Vagina (tissue), 2 donors: ENCODE measurements at regions not wholly inside any gene's neighbourhood (a gene's known extent, or its start where the extent isn't known, plus 50 kb on each side); places are given as distances from the start of the nearest gene placed in this dataset.

Experiments
- CTCF ChIP-seq, 3 experiments: fragments of 450-650 bp in 2 of 3; fragments of 200-600 bp in 1 of 3; sonication (generic) in 1 of 3; IDR thresholded peaks; one replicate each; pipeline ENCODE4 v1.5.1; 2017 to 2019; ENCODE audit warnings: antibody characterized with exemption in 3 of 3, mild to moderate bottlenecking in 2 of 3, moderate library complexity in 2 of 3
- POLR2A ChIP-seq, 2 donors: fragments of 450-650 bp; IDR thresholded peaks; one replicate each; pipeline ENCODE4 v1.6.1; 2017; ENCODE audit warnings: antibody characterized with exemption in 2 of 2, mild to moderate bottlenecking in 2 of 2, moderate library complexity in 2 of 2
- POLR2AphosphoS5 ChIP-seq, 2 donors: sonication (generic); formaldehyde crosslinking; IDR thresholded peaks; one replicate each; pipeline ENCODE4 v1.9.0; 2017; ENCODE audit warnings: antibody characterized with exemption in 2 of 2, mild to moderate bottlenecking in 2 of 2, low read depth in 1 of 2; ENCODE audit not compliant: insufficient read depth in 1 of 2

- TF ChIP-seq POLR2A (IDR thresholded peaks at IDR 0.05) (no peak), CTCF (IDR thresholded peaks at IDR 0.05) (no peak), POLR2AphosphoS5 (IDR thresholded peaks at IDR 0.05; ENCODE audit: insufficient read depth in 1 of 2, low read depth in 1 of 2) (no peak)
Observed at GRCh38 chr2:133788386-133788785, 220.1 kb upstream of the NCKAP5 start.
